ENCODE measurements at regions not wholly inside any gene's neighbourhood (a gene's known extent, or its start where the extent isn't known, plus 50 kb on each side); places are given as distances from the start of the nearest gene placed in this dataset.

- no peak for TF ChIP-seq CTCF (IDR thresholded peaks at IDR 0.05; ENCODE audit: low read depth, low read length)
- H3K4me3 ChIP-seq (ENCODE audit: low read depth, low read length), result no peak overlapping the region
Observed at GRCh38 chr1:98133131-98133530, 212.3 kb upstream of the DPYD start.

- TF ChIP-seq CTCF (IDR thresholded peaks at IDR 0.05; ENCODE audit: low read depth, low read length), result no peak
- no peak overlapping the region for H3K4me3 ChIP-seq (ENCODE audit: low read depth, low read length)
Observed at GRCh38 chr1:98130408-98130807, 209.6 kb upstream of the DPYD start.

- no peak overlapping the region for H3K4me3 ChIP-seq (ENCODE audit: low read depth, low read length)
- no peak for TF ChIP-seq CTCF (IDR thresholded peaks at IDR 0.05; ENCODE audit: low read depth, low read length)
Observed at GRCh38 chr1:98129491-98129890, 208.7 kb upstream of the DPYD start.

- TF ChIP-seq CTCF (IDR thresholded peaks at IDR 0.05; ENCODE audit: low read depth, low read length), result no peak
- H3K4me3 ChIP-seq (ENCODE audit: low read depth, low read length), result no peak overlapping the region
Observed at GRCh38 chr1:98126740-98127139, 205.9 kb upstream of the DPYD start.

GRCh38 chr1:98121646-98122045, 200.8 kb upstream of the DPYD start:
- no peak for TF ChIP-seq CTCF (IDR thresholded peaks at IDR 0.05; ENCODE audit: low read depth, low read length)
- no peak overlapping the region for H3K4me3 ChIP-seq (ENCODE audit: low read depth, low read length)

GRCh38 chr1:98119796-98120195, 199.0 kb upstream of the DPYD start:
- TF ChIP-seq CTCF (IDR thresholded peaks at IDR 0.05; ENCODE audit: low read depth, low read length), result no peak
- no peak overlapping the region for H3K4me3 ChIP-seq (ENCODE audit: low read depth, low read length)

- TF ChIP-seq CTCF (IDR thresholded peaks at IDR 0.05; ENCODE audit: low read depth, low read length), result no peak
Observed at GRCh38 chr1:98113811-98114210, 193.0 kb upstream of the DPYD start.

More at GRCh38 chr1:98113811-98114210, 193.0 kb upstream of the DPYD start:
- H3K4me3 ChIP-seq (ENCODE audit: low read depth, low read length), result no peak overlapping the region

All from WI38 (cell line).